MM.1S (cell line): ENCODE measurements at regions not wholly inside any gene's neighbourhood (a gene's known extent, or its start where the extent isn't known, plus 50 kb on each side); places are given as distances from the start of the nearest gene placed in this dataset.

Experiments used
- DNase-seq: peaks from one replicate; pipeline ENCODE4 v3.0.0-alpha.2; 2015
- H2AFZ ChIP-seq: fragments of 300-600 bp; sonication (generic); 2 replicates; pipeline ENCODE4 v1.6.0; 2016; ENCODE audit warnings: antibody characterized with exemption, low read length
- H3F3A ChIP-seq: fragments of 300-600 bp; sonication (generic); 2 replicates; pipeline ENCODE4 v1.6.1; 2016; ENCODE audit warnings: mild to moderate bottlenecking, antibody characterized with exemption, low read length, moderate library complexity, mixed read lengths; ENCODE audit not compliant: insufficient read depth
- H3K27ac ChIP-seq: fragments of 300-600 bp; sonication (generic); 2 replicates; pipeline ENCODE4 v1.5.1; 2016; ENCODE audit warnings: mild to moderate bottlenecking, low read length
- H3K27me3 ChIP-seq: fragments of 300-600 bp; sonication (generic); replicated peaks from 2 replicates; pipeline ENCODE4 v1.6.0; 2016; ENCODE audit warnings: low read length; ENCODE audit not compliant: insufficient read depth
- H3K36me3 ChIP-seq: fragments of 300-600 bp; sonication (generic); replicated peaks from 2 replicates; pipeline ENCODE4 v1.6.1; 2016; ENCODE audit warnings: mild to moderate bottlenecking, low read length, mixed read lengths; ENCODE audit not compliant: insufficient read depth
- H3K4me1 ChIP-seq: fragments of 300-600 bp; sonication (generic); 2 replicates; pipeline ENCODE4 v1.6.1; 2016; ENCODE audit warnings: low read length, mixed read lengths
- H3K4me2 ChIP-seq: fragments of 300-600 bp; sonication (generic); 2 replicates; pipeline ENCODE4 v1.6.0; 2016; ENCODE audit warnings: low read depth, low read length
- H3K4me3 ChIP-seq: fragments of 300-600 bp; sonication (generic); 2 replicates; pipeline ENCODE4 v1.5.1; 2016; ENCODE audit warnings: low read length, mixed read lengths
- H3K79me2 ChIP-seq: fragments of 300-600 bp; sonication (generic); 2 replicates; pipeline ENCODE4 v1.6.1; 2016; ENCODE audit warnings: mixed run types, low read length, mixed read lengths
- H3K9ac ChIP-seq: fragments of 300-600 bp; sonication (generic); 2 replicates; pipeline ENCODE4 v1.6.1; 2016; ENCODE audit warnings: low read length, mixed read lengths
- H3K9me2 ChIP-seq: fragments of 300-600 bp; sonication (generic); replicated peaks from 2 replicates; pipeline ENCODE4 v1.6.1; 2016; ENCODE audit warnings: mild to moderate bottlenecking, low read length, mixed read lengths; ENCODE audit not compliant: insufficient read depth
- H3K9me3 ChIP-seq: fragments of 300-600 bp; sonication (generic); replicated peaks from 2 replicates; pipeline ENCODE4 v1.6.1; 2016; ENCODE audit warnings: mild to moderate bottlenecking, low read length, mixed read lengths; ENCODE audit not compliant: insufficient read depth
- H4K20me1 ChIP-seq: fragments of 300-600 bp; sonication (generic); 2 replicates; pipeline ENCODE4 v1.6.1; 2016; ENCODE audit warnings: mild to moderate bottlenecking, low read length, moderate library complexity, mixed read lengths; ENCODE audit not compliant: insufficient read depth
- CTCF ChIP-seq: fragments of 300-600 bp; sonication (generic); IDR thresholded peaks from 2 replicates; pipeline ENCODE4 v1.5.1; 2016; ENCODE audit warnings: antibody characterized with exemption, low read length, mixed read lengths
- EZH2 ChIP-seq: fragments of 300-600 bp; sonication (generic); optimal IDR thresholded peaks from 2 replicates; pipeline ENCODE3; 2017; ENCODE audit warnings: low read depth, mild to moderate bottlenecking, antibody characterized with exemption, low read length, mixed read lengths
- EZH2phosphoT487 ChIP-seq: fragments of 300-600 bp; sonication (generic); IDR thresholded peaks from 2 replicates; pipeline ENCODE4 v1.6.1; 2018; ENCODE audit warnings: antibody characterized with exemption, low read length

GRCh38 chr14:98999901-99000300 lies 272.1 kb downstream of the BCL11B start:
- H3K4me2 ChIP-seq = no peak overlapping the region
- H2AFZ ChIP-seq = no peak overlapping the region
- no peaks in the 10 kb centered on the region for H3K4me1 ChIP-seq
- no peak overlapping the region for H3K4me3 ChIP-seq
- TF ChIP-seq EZH2phosphoT487 (no peak), EZH2 (no peak), CTCF (no peak)
- no peaks in the 10 kb centered on the region for H3K79me2 ChIP-seq
- no peak overlapping the region for H3K9ac ChIP-seq
- H3K27ac ChIP-seq = no peak overlapping the region
- H3K27me3 ChIP-seq = no peaks in the 10 kb centered on the region
- no peaks in the 10 kb centered on the region for H3K9me2 ChIP-seq
- no peaks in the 10 kb centered on the region for H4K20me1 ChIP-seq
- no peaks in the 10 kb centered on the region for H3K9me3 ChIP-seq
- no peak for DNase-seq
- H3K36me3 ChIP-seq = no peaks in the 10 kb centered on the region
- no peaks in the 10 kb centered on the region for H3F3A ChIP-seq

- no peak overlapping the region for H3K4me3 ChIP-seq
- no peak for TF ChIP-seq CTCF
- no peak for TF ChIP-seq EZH2phosphoT487
- no peak for TF ChIP-seq EZH2
These were observed 270.8 kb downstream of the BCL11B start for GRCh38 chr14:99001241-99001640.

GRCh38 chr14:99003646-99004045 lies 268.4 kb downstream of the BCL11B start:
- H3F3A ChIP-seq = no peaks in the 10 kb centered on the region
- no peak for TF ChIP-seq EZH2phosphoT487
- TF ChIP-seq CTCF = no peak
- TF ChIP-seq EZH2 = no peak
- no peak overlapping the region for H3K9ac ChIP-seq
- no peak overlapping the region for H3K27ac ChIP-seq
- no peaks in the 10 kb centered on the region for H3K36me3 ChIP-seq
- no peaks in the 10 kb centered on the region for H3K9me2 ChIP-seq
- H2AFZ ChIP-seq = no peak overlapping the region
- H3K9me3 ChIP-seq = no peaks in the 10 kb centered on the region
- no peak for DNase-seq
- H3K79me2 ChIP-seq = no peaks in the 10 kb centered on the region
- no peaks in the 10 kb centered on the region for H4K20me1 ChIP-seq
- H3K4me1 ChIP-seq = no peaks in the 10 kb centered on the region
- H3K4me2 ChIP-seq = no peak overlapping the region
- no peaks in the 10 kb centered on the region for H3K27me3 ChIP-seq
- no peak overlapping the region for H3K4me3 ChIP-seq

More at GRCh38 chr14:99001241-99001640, 270.8 kb downstream of the BCL11B start:
- H2AFZ ChIP-seq = no peak overlapping the region
- H3F3A ChIP-seq = no peaks in the 10 kb centered on the region
- H3K27ac ChIP-seq = no peak overlapping the region
- H3K27me3 ChIP-seq = no peaks in the 10 kb centered on the region
- no peaks in the 10 kb centered on the region for H3K4me1 ChIP-seq
- no peaks in the 10 kb centered on the region for H3K9me3 ChIP-seq
- DNase-seq = no peak
- no peaks in the 10 kb centered on the region for H3K36me3 ChIP-seq
- H3K9ac ChIP-seq = no peak overlapping the region
- H3K4me2 ChIP-seq = no peak overlapping the region
- no peaks in the 10 kb centered on the region for H3K9me2 ChIP-seq
- no peaks in the 10 kb centered on the region for H4K20me1 ChIP-seq
- H3K79me2 ChIP-seq = no peaks in the 10 kb centered on the region
